Mesendoderm (in vitro differentiated cells): ENCODE measurements at regions not wholly inside any gene's neighbourhood (a gene's known extent, or its start where the extent isn't known, plus 50 kb on each side); places are given as distances from the start of the nearest gene placed in this dataset.
"Not testable (repeated sequence)": the region's sequence is repeated elsewhere in the genome, so short reads cannot be mapped to it uniquely, and the experiment has no call there.

Experiments
- DNase-seq: peaks from one replicate; pipeline ENCODE4 v3.0.0; 2013
- H2AK5ac ChIP-seq: 2 replicates; pipeline ENCODE4 v1.6.1; 2013; ENCODE audit warnings: low read length, inconsistent platforms
- H2BK120ac ChIP-seq: 2 replicates; pipeline ENCODE4 v1.6.1; 2013; ENCODE audit warnings: low read depth, mild to moderate bottlenecking, low read length, moderate library complexity, mixed read lengths
- H2BK15ac ChIP-seq: replicated peaks from 2 replicates; pipeline ENCODE4 v1.6.1; 2013; ENCODE audit warnings: low read depth, mild to moderate bottlenecking, moderate library complexity
- H2BK5ac ChIP-seq: 2 replicates; pipeline ENCODE4 v1.6.1; 2013; ENCODE audit warnings: low read length, inconsistent platforms
- H3K18ac ChIP-seq: 2 replicates; pipeline ENCODE4 v1.6.1; 2013; ENCODE audit warnings: mild to moderate bottlenecking, low read length, mixed read lengths
- H3K23ac ChIP-seq: one replicate; pipeline ENCODE4 v1.6.1; 2013; ENCODE audit warnings: low read length
- H3K27ac ChIP-seq: 2 replicates; pipeline ENCODE4 v1.5.1; 2013; ENCODE audit warnings: low read depth, mild to moderate bottlenecking, inconsistent platforms, low read length, moderate library complexity
- H3K27me3 ChIP-seq: 2 replicates; pipeline ENCODE4 v1.6.1; 2013; ENCODE audit warnings: low read length, control low read depth, mild to moderate bottlenecking, inconsistent platforms; ENCODE audit not compliant: insufficient read depth, poor library complexity
- H3K36me3 ChIP-seq: 2 replicates; pipeline ENCODE4 v1.6.1; 2013; ENCODE audit warnings: low read length, inconsistent platforms; ENCODE audit not compliant: control insufficient read depth, insufficient read depth
- H3K4ac ChIP-seq: one replicate; pipeline ENCODE4 v1.6.1; 2013; ENCODE audit warnings: low read depth, mild to moderate bottlenecking, low read length, moderate library complexity
- H3K4me1 ChIP-seq: 2 replicates; pipeline ENCODE4 v1.6.1; 2013; ENCODE audit warnings: low read depth, low read length, inconsistent platforms; ENCODE audit not compliant: control insufficient read depth
- H3K4me2 ChIP-seq: 2 replicates; pipeline ENCODE4 v1.6.1; 2013; ENCODE audit warnings: low read length
- H3K4me3 ChIP-seq: 2 replicates; pipeline ENCODE4 v1.5.1; 2013; ENCODE audit warnings: mild to moderate bottlenecking, low read length
- H3K56ac ChIP-seq: one replicate; pipeline ENCODE4 v1.6.1; 2013; ENCODE audit warnings: low read length
- H3K79me1 ChIP-seq: 2 replicates; pipeline ENCODE4 v1.6.1; 2013; ENCODE audit warnings: low read length, inconsistent platforms
- H3K79me2 ChIP-seq: 2 replicates; pipeline ENCODE4 v1.6.1; 2013; ENCODE audit warnings: mild to moderate bottlenecking, low read length; ENCODE audit not compliant: control insufficient read depth, insufficient read depth
- H3K9ac ChIP-seq: 2 replicates; pipeline ENCODE4 v1.6.1; 2013; ENCODE audit warnings: low read length, inconsistent platforms
- H4K5ac ChIP-seq: one replicate; pipeline ENCODE4 v1.6.1; 2013; ENCODE audit warnings: low read length
- H4K8ac ChIP-seq: one replicate; pipeline ENCODE4 v1.6.1; 2013; ENCODE audit warnings: low read depth, mild to moderate bottlenecking, control low read depth, low read length, moderate library complexity
- whole genome bisulfite sequencing: extraction: QIAGEN DNeasy Blood & Tissue Kit; methylation state at CpG from one replicate; pipeline ENCODE4 v1.1.7; 2013; ENCODE audit warnings: low lambda C conversion rate, missing lambda C conversion rate; ENCODE audit not compliant: insufficient coverage; ENCODE audit errors: extremely low coverage; 5-methylcytosine and 5-hydroxymethylcytosine counted together

GRCh38 chr10:109046427-109046826 is 876.9 kb downstream of the XPNPEP1 start:
- not testable (repeated sequence) for H2AK5ac ChIP-seq, H3K4ac ChIP-seq, H3K18ac ChIP-seq, H3K27me3 ChIP-seq, H4K5ac ChIP-seq, DNase-seq, H2BK15ac ChIP-seq, H3K36me3 ChIP-seq, H2BK120ac ChIP-seq, H3K23ac ChIP-seq, H3K4me2 ChIP-seq, H3K4me3 ChIP-seq, H3K79me1 ChIP-seq, H2BK5ac ChIP-seq, H3K79me2 ChIP-seq, H4K8ac ChIP-seq, H3K9ac ChIP-seq, H3K27ac ChIP-seq, H3K56ac ChIP-seq, H3K4me1 ChIP-seq
- no CpG with 5 or more reads among the region's 2 CpGs for WGBS

- no peak overlapping the region for H3K23ac ChIP-seq
- H3K36me3 ChIP-seq, result no peaks in the 10 kb centered on the region
- no CpG with 5 or more reads among the region's 17 CpGs for WGBS
Measured at GRCh38 chr10:109040622-109041021, 882.7 kb downstream of the XPNPEP1 start.

GRCh38 chr10:109037978-109038377 is 885.3 kb downstream of the XPNPEP1 start:
- H3K27ac ChIP-seq, result no peak overlapping the region
- H3K4me3 ChIP-seq, result no peak overlapping the region
- no peak overlapping the region for H3K4me2 ChIP-seq
- WGBS, result no CpG with 5 or more reads among the region's 4 CpGs
- no peak overlapping the region for H3K56ac ChIP-seq
- no peak overlapping the region for H3K9ac ChIP-seq
- H3K18ac ChIP-seq, result no peak overlapping the region
- H2AK5ac ChIP-seq, result no peak overlapping the region
- H3K23ac ChIP-seq, result no peak overlapping the region
- no peak overlapping the region for H2BK120ac ChIP-seq
- no peaks in the 10 kb centered on the region for H3K79me1 ChIP-seq
- H2BK5ac ChIP-seq, result no peak overlapping the region
- no peaks in the 10 kb centered on the region for H3K36me3 ChIP-seq
- no peaks in the 10 kb centered on the region for H3K79me2 ChIP-seq
- H2BK15ac ChIP-seq, result no peak overlapping the region
- DNase-seq, result peak; percentile 3
- H3K4ac ChIP-seq, result no peak overlapping the region
- H3K4me1 ChIP-seq, result no peaks in the 10 kb centered on the region
- H3K27me3 ChIP-seq, result no peaks in the 10 kb centered on the region
- no peak overlapping the region for H4K5ac ChIP-seq
- no peak overlapping the region for H4K8ac ChIP-seq

More at GRCh38 chr10:109040622-109041021, 882.7 kb downstream of the XPNPEP1 start:
- Histone ChIP-seq H3K4me3 (no peak overlapping the region), H3K27me3 (no peaks in the 10 kb centered on the region), H3K4me2 (no peak overlapping the region), H3K4ac (no peak overlapping the region), H2BK5ac (no peak overlapping the region), H3K18ac (no peak overlapping the region), H3K27ac (no peak overlapping the region), H3K4me1 (no peaks in the 10 kb centered on the region), H4K8ac (no peak overlapping the region), H2BK15ac (no peak overlapping the region), H2BK120ac (no peak overlapping the region), H3K79me2 (no peaks in the 10 kb centered on the region), H3K79me1 (no peaks in the 10 kb centered on the region), H4K5ac (no peak overlapping the region), H3K9ac (no peak overlapping the region), H2AK5ac (no peak overlapping the region), H3K56ac (no peak overlapping the region)
- no peak for DNase-seq

GRCh38 chr10:109030581-109031210 is 892.6 kb downstream of the XPNPEP1 start:
- no peak overlapping the region for H3K23ac ChIP-seq
- no peaks in the 10 kb centered on the region for H3K79me1 ChIP-seq
- WGBS, result no CpG with 5 or more reads among the region's 4 CpGs
- H3K4me2 ChIP-seq, result no peak overlapping the region
- no peak overlapping the region for H3K4me3 ChIP-seq
- no peak for DNase-seq
- no peak overlapping the region for H3K56ac ChIP-seq
- no peak overlapping the region for H3K9ac ChIP-seq
- H2BK15ac ChIP-seq, result no peak overlapping the region
- no peak overlapping the region for H3K4ac ChIP-seq
- no peaks in the 10 kb centered on the region for H3K4me1 ChIP-seq
- H4K8ac ChIP-seq, result no peak overlapping the region
- H3K27me3 ChIP-seq, result no peaks in the 10 kb centered on the region
- H2AK5ac ChIP-seq, result no peak overlapping the region
- no peak overlapping the region for H2BK5ac ChIP-seq
- no peak overlapping the region for H2BK120ac ChIP-seq
- H3K18ac ChIP-seq, result no peak overlapping the region
- H3K36me3 ChIP-seq, result no peaks in the 10 kb centered on the region
- no peak overlapping the region for H4K5ac ChIP-seq
- no peak overlapping the region for H3K27ac ChIP-seq
- no peaks in the 10 kb centered on the region for H3K79me2 ChIP-seq

- no peak overlapping the region for H3K18ac ChIP-seq
- no peaks in the 10 kb centered on the region for H3K27me3 ChIP-seq
- H2BK15ac ChIP-seq, result no peak overlapping the region
- no peaks in the 10 kb centered on the region for H3K79me1 ChIP-seq
- no peak overlapping the region for H2BK5ac ChIP-seq
- H3K56ac ChIP-seq, result no peak overlapping the region
- no peak overlapping the region for H2BK120ac ChIP-seq
- H3K36me3 ChIP-seq, result no peaks in the 10 kb centered on the region
- DNase-seq, result no peak
- no peaks in the 10 kb centered on the region for H3K79me2 ChIP-seq
- H3K4ac ChIP-seq, result no peak overlapping the region
- H3K9ac ChIP-seq, result no peak overlapping the region
- no peak overlapping the region for H3K23ac ChIP-seq
- H3K4me2 ChIP-seq, result no peak overlapping the region
- H3K4me1 ChIP-seq, result no peaks in the 10 kb centered on the region
- no CpG with 5 or more reads among the region's 4 CpGs for WGBS
- H4K8ac ChIP-seq, result no peak overlapping the region
- H2AK5ac ChIP-seq, result no peak overlapping the region
- H3K4me3 ChIP-seq, result no peak overlapping the region
- H3K27ac ChIP-seq, result no peak overlapping the region
- H4K5ac ChIP-seq, result no peak overlapping the region
Measured at GRCh38 chr10:109029870-109030269, 893.4 kb downstream of the XPNPEP1 start.

- Histone ChIP-seq H3K27me3 (no peaks in the 10 kb centered on the region), H3K4me3 (no peak overlapping the region), H3K4me2 (no peak overlapping the region), H3K36me3 (no peaks in the 10 kb centered on the region), H3K79me2 (no peaks in the 10 kb centered on the region), H3K79me1 (no peaks in the 10 kb centered on the region), H3K23ac (no peak overlapping the region), H2BK5ac (no peak overlapping the region), H2BK120ac (no peak overlapping the region), H2BK15ac (no peak overlapping the region), H3K27ac (no peak overlapping the region), H3K18ac (no peak overlapping the region), H4K5ac (no peak overlapping the region), H3K56ac (no peak overlapping the region), H3K9ac (no peak overlapping the region), H4K8ac (no peak overlapping the region), H2AK5ac (no peak overlapping the region), H3K4ac (no peak overlapping the region), H3K4me1 (no peaks in the 10 kb centered on the region)
- no CpG with 5 or more reads among the region's 1 CpG for WGBS
- DNase-seq, result no peak
Measured at GRCh38 chr10:109027534-109028185, 895.7 kb downstream of the XPNPEP1 start.
